GM23248 (cell line): ENCODE measurements at regions not wholly inside any gene's neighbourhood (a gene's known extent, or its start where the extent isn't known, plus 50 kb on each side); places are given as distances from the start of the nearest gene placed in this dataset.

Experiments
- DNase-seq: peaks from one replicate; pipeline ENCODE4 v3.0.0-alpha.2; 2015
- H2AFZ ChIP-seq: fragments of 200-600 bp; sonication (generic); 2 replicates; pipeline ENCODE4 v1.6.1; 2016; ENCODE audit warnings: antibody characterized with exemption
- H3F3A ChIP-seq: fragments of 200-600 bp; sonication (generic); 2 replicates; pipeline ENCODE4 v1.6.1; 2016; ENCODE audit warnings: mild to moderate bottlenecking, antibody characterized with exemption, mixed run types; ENCODE audit not compliant: insufficient read depth
- H3K27ac ChIP-seq: fragments of 200-600 bp; sonication (generic); 2 replicates; pipeline ENCODE4 v1.5.1; 2016; ENCODE audit warnings: mild to moderate bottlenecking
- H3K27me3 ChIP-seq: fragments of 200-600 bp; sonication (generic); replicated peaks from 2 replicates; pipeline ENCODE4 v1.6.1; 2016; ENCODE audit warnings: mild to moderate bottlenecking; ENCODE audit not compliant: insufficient read depth
- H3K36me3 ChIP-seq: fragments of 200-600 bp; sonication (generic); 2 replicates; pipeline ENCODE4 v1.6.1; 2016; ENCODE audit warnings: low read depth, mild to moderate bottlenecking
- H3K4me1 ChIP-seq: fragments of 200-600 bp; sonication (generic); 2 replicates; pipeline ENCODE4 v1.6.1; 2016; ENCODE audit warnings: mild to moderate bottlenecking; ENCODE audit not compliant: insufficient read depth
- H3K4me2 ChIP-seq: fragments of 200-600 bp; sonication (generic); one replicate; pipeline ENCODE4 v1.6.1; 2016; ENCODE audit warnings: mild to moderate bottlenecking; ENCODE audit not compliant: unreplicated experiment
- H3K4me3 ChIP-seq: fragments of 200-600 bp; sonication (generic); 2 replicates; pipeline ENCODE4 v1.5.1; 2016; ENCODE audit warnings: mild to moderate bottlenecking
- H3K79me2 ChIP-seq: fragments of 200-600 bp; sonication (generic); 2 replicates; pipeline ENCODE4 v1.6.1; 2016; ENCODE audit warnings: mild to moderate bottlenecking; ENCODE audit not compliant: insufficient read depth
- H3K9ac ChIP-seq: fragments of 200-600 bp; sonication (generic); 2 replicates; pipeline ENCODE4 v1.6.1; 2016; ENCODE audit warnings: mild to moderate bottlenecking
- H3K9me2 ChIP-seq: fragments of 200-600 bp; sonication (generic); 2 replicates; pipeline ENCODE4 v1.6.1; 2016; ENCODE audit warnings: mixed run types, mild to moderate bottlenecking, moderate library complexity; ENCODE audit not compliant: insufficient read depth
- H3K9me3 ChIP-seq: fragments of 200-600 bp; sonication (generic); one replicate; pipeline ENCODE4 v1.6.1; 2017; ENCODE audit warnings: low read depth
- H4K20me1 ChIP-seq: fragments of 200-600 bp; sonication (generic); 2 replicates; pipeline ENCODE4 v1.6.0; 2016; ENCODE audit not compliant: insufficient read depth
- EZH2 ChIP-seq: fragments of 200-600 bp; sonication (generic); IDR thresholded peaks from 2 replicates; pipeline ENCODE4 v1.6.1; 2018; ENCODE audit warnings: antibody characterized with exemption, mild to moderate bottlenecking; ENCODE audit not compliant: insufficient read depth, poor library complexity, severe bottlenecking
- EZH2phosphoT487 ChIP-seq: fragments of 200-600 bp; sonication (generic); IDR thresholded peaks from 2 replicates; pipeline ENCODE4 v1.6.1; 2018; ENCODE audit warnings: antibody characterized with exemption, moderate library complexity, mild to moderate bottlenecking, low read depth; ENCODE audit not compliant: insufficient read depth
- WGBS, 2 experiments: methylation state at CpG; one replicate each; pipeline ENCODE4 v1.1.6; 2015 to 2017; ENCODE audit warnings: low lambda C conversion rate in 2 of 2, low coverage in 1 of 2; ENCODE audit errors: missing lambda C conversion rate in 2 of 2; 5-methylcytosine and 5-hydroxymethylcytosine counted together
- in situ Hi-C: fragments of 300-500 bp; cut with MboI; formaldehyde crosslinking; loops from 2 replicates; pipeline ENCODE4 v1.15.0; 2020

DNA sequence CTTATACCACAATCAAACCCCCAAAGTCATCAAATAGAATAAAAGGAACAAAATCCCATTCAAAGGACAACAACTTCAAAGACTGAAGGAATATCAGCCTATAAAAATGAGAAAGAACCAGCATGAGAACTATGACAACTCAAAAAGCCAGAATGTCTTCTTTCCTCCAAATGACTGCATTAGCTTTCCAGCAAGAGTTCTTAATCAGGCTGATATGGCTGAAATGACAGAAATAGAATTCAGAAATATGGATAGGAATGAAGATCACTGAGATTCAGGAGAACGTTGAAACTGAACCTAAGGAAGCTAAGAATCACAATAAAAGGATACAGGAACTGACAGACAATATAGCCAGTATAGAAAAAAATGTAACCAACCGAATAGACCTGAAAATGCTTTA lies 109.5 kb downstream of the SINHCAF start:
- DNase-seq, result no peak

DNA sequence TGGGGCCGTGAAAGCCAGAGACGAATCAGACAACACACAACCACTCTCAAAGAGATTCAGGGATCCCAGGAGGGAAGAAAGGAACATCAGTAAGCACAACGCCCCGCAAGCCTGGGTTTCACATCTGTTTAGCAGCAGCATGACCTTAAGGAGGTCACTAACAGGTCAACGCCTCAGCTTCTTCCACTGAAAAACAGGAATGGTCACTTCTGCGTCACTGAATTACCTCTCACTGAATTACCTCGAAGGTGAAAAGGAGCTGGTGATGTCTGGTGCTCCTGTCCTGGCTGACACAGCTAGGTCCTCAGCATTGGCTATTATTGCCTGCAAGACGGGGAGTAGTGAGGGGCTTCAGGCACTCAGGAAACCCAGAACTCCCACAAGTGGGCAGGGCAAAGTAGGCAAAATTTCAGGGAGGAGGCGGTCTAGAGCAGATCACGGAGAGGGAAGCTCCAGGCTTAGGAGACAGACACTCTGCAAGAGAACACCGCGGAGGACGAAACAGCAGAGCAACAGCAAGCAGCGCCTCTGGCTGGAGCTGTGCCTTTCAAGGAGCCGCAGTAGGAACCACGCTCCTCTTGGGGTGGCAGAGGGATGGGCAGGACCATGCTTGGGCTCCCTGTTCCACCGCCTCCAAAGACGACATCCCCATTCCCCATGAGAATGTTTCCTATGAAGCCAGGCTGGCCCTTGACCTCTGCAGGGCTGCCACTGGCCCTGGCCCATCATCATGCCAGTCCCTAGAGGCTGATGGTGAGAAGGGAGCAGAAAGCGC lies 108.4 kb downstream of the SINHCAF start:
- in situ Hi-C loops, result no loop called here
- Histone ChIP-seq H2AFZ (no peak overlapping the region), H3K9me3 (no peaks in the 10 kb centered on the region), H3K9me2 (no peaks in the 10 kb centered on the region), H3K36me3 (no peaks in the 10 kb centered on the region), H3K4me2 (no peak overlapping the region), H3K9ac (no peak overlapping the region), H3K27ac (no peak overlapping the region), H4K20me1 (no peaks in the 10 kb centered on the region), H3F3A (no peaks in the 10 kb centered on the region), H3K4me1 (no peaks in the 10 kb centered on the region), H3K79me2 (no peaks in the 10 kb centered on the region), H3K4me3 (no peak overlapping the region), H3K27me3 (peaks cover 23% of the 10 kb centered on the region)
- no peak for DNase-seq
- TF ChIP-seq EZH2phosphoT487, result no peak
- no peak for TF ChIP-seq EZH2
- 28 to 36% methylated on average over 18 to 19 of the region's 19 CpGs for WGBS, 2 experiments

More for the DNA sequence above, 109.5 kb downstream of the SINHCAF start:
- no peak overlapping the region for H3K4me2 ChIP-seq
- in situ Hi-C loops, result no loop called here
- H3K9ac ChIP-seq, result no peak overlapping the region
- no peaks in the 10 kb centered on the region for H4K20me1 ChIP-seq
- no peaks in the 10 kb centered on the region for H3K36me3 ChIP-seq
- H3K79me2 ChIP-seq, result no peaks in the 10 kb centered on the region
- no peak for TF ChIP-seq EZH2
- TF ChIP-seq EZH2phosphoT487, result no peak
- peaks cover 23% of the 10 kb centered on the region for H3K27me3 ChIP-seq
- no peaks in the 10 kb centered on the region for H3K4me1 ChIP-seq
- WGBS, 2 experiments, result 28 to 30% methylated on average over 2 of the region's 2 CpGs
- H3K9me2 ChIP-seq, result no peaks in the 10 kb centered on the region
- no peak overlapping the region for H3K4me3 ChIP-seq
- no peak overlapping the region for H3K27ac ChIP-seq
- no peaks in the 10 kb centered on the region for H3F3A ChIP-seq
- H3K9me3 ChIP-seq, result no peaks in the 10 kb centered on the region
- no peak overlapping the region for H2AFZ ChIP-seq

DNA sequence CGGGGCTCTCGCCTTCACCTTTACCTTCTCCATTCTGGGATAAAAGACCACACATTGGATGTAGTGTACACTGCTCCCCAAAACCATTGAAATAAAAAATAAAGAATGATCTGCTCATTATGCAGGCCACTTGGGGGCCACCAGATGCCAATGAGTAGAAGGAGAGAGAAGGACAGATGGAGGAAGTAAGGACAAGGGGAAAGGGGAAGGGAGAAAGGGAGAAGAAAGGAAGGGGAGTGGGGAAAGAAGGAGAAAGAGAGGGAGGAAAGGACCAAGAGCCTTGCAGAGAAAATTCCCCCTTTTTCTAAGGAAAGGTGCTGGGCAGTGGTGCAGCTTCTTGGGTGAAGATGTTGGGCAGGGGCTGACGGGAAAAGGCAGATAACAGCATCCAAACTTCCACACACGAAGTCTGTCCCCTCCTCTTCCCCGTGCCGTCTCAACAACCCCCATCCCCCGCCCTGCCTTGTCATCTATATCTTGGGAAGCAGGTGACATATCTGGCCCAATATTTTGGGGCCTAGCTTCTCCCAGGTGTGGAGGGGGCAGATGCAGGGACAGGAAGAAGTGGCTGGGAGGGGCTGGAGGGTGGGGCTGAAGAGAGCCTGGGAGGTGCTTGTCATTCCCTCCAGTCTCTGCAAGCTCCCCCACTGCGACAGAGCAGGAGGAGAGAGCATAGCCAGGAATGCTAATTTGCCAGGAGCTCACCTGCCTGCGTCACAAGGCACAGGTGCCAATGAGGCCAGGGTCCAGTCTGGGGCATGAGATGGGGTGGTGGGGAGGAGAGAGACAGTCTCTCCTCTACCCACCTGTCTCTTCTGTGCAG lies 107.5 kb downstream of the SINHCAF start:
- TF ChIP-seq EZH2phosphoT487 (no peak), EZH2 (no peak)
- no peaks in the 10 kb centered on the region for H4K20me1 ChIP-seq
- WGBS, 2 experiments, result 48 to 56% methylated on average over 8 to 9 of the region's 9 CpGs
- no peaks in the 10 kb centered on the region for H3K9me3 ChIP-seq
- H3K4me1 ChIP-seq, result no peaks in the 10 kb centered on the region
- no peaks in the 10 kb centered on the region for H3K79me2 ChIP-seq
- H3K9me2 ChIP-seq, result no peaks in the 10 kb centered on the region
- peaks cover 23% of the 10 kb centered on the region for H3K27me3 ChIP-seq
- H3F3A ChIP-seq, result no peaks in the 10 kb centered on the region
- H3K27ac ChIP-seq, result no peak overlapping the region
- H3K36me3 ChIP-seq, result no peaks in the 10 kb centered on the region
- no peak overlapping the region for H3K4me2 ChIP-seq
- H3K9ac ChIP-seq, result no peak overlapping the region
- in situ Hi-C loops, result no loop called here
- no peak overlapping the region for H2AFZ ChIP-seq
- no peak overlapping the region for H3K4me3 ChIP-seq
- DNase-seq, result no peak

DNA sequence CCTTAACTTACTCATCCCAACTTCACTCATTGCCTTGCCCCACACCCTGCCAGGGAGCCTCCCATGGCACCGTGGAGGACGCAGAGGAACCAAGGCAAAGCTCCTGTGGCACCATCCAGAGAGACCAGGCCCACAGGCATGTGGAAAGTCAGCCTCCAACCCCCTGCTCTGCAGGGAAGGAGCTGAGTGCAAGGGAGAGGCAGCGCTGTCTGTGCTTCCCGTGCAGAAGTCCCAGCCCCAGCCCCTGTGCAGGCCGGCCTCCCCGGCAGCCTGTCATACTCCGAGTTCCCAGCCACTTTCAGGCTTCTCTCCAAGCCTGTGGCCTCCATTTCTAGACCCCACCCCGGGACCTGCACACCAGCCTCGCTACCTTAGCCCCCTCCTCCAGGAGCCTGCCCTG lies 106.4 kb downstream of the SINHCAF start:
- no peak overlapping the region for H2AFZ ChIP-seq
- H3F3A ChIP-seq, result no peaks in the 10 kb centered on the region
- H3K4me1 ChIP-seq, result no peaks in the 10 kb centered on the region
- no peak overlapping the region for H3K4me2 ChIP-seq
- H3K27ac ChIP-seq, result no peak overlapping the region
- H3K27me3 ChIP-seq, result peaks cover 23% of the 10 kb centered on the region
- no peaks in the 10 kb centered on the region for H3K79me2 ChIP-seq
- H3K36me3 ChIP-seq, result no peaks in the 10 kb centered on the region
- no peaks in the 10 kb centered on the region for H4K20me1 ChIP-seq
- H3K4me3 ChIP-seq, result no peak overlapping the region
- in situ Hi-C loops, result no loop called here
- DNase-seq, result no peak
- TF ChIP-seq EZH2 (no peak), EZH2phosphoT487 (no peak)
- H3K9ac ChIP-seq, result no peak overlapping the region
- H3K9me3 ChIP-seq, result no peaks in the 10 kb centered on the region
- no peaks in the 10 kb centered on the region for H3K9me2 ChIP-seq
- WGBS, 2 experiments, result 50 to 53% methylated on average over 9 of the region's 9 CpGs
